ENCODE measurements at regions not wholly inside any gene's neighbourhood (a gene's known extent, or its start where the extent isn't known, plus 50 kb on each side); places are given as distances from the start of the nearest gene placed in this dataset.

DNA sequence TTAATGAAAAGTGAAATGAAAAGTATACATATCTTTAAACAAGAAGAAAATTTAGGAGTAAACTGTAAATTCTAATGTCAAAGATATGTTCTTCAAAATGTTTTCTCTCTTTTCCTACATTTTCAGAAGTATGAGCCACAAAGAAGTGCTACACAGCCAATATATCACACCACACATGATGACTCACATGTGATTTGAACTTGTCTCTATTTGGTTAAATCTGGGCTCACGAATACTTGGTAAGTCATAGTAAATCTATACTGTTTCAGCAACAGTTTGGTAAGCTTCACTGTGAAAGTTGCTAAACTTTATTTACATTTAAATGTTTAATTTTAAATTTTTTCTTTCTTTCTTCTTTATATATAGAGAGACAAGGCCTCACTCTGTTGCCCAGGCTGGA is 380.6 kb upstream of the IGFBP3 start:
- DNase-seq (peak; percentile 84), ATAC-seq (ENCODE audit: low read depth) (peak; percentile 81)
- Histone ChIP-seq H3K23ac (ENCODE audit: low read depth, low read length) (no peak overlapping the region), H3K9ac (ENCODE audit: low read depth, low read length) (no peak overlapping the region), H4K91ac (ENCODE audit: insufficient read depth, low read depth, low read length) (no peak overlapping the region), H3K14ac (replicated peaks; ENCODE audit: low read depth, low read length) (no peak overlapping the region; the same call in 1 of the 2 replicates), H3K4me2 (ENCODE audit: low read depth, low read length) (no peak overlapping the region), H3K9me3 (ENCODE audit: control insufficient read depth, insufficient read depth, low read length) (no peaks in the 10 kb centered on the region), H4K8ac (ENCODE audit: low read depth in 2 of 2, low read length in 2 of 2) (no peak overlapping the region), H3K4ac (ENCODE audit: low read depth, low read length) (no peak overlapping the region), H2AK9ac (replicated peaks; ENCODE audit: low read depth, low read length, poor library complexity) (no peak overlapping the region), H3K27ac (ENCODE audit: insufficient read depth, low read length) (no peak overlapping the region), H2BK15ac (ENCODE audit: low read depth, low read length) (no peak overlapping the region), H2BK5ac (ENCODE audit: low read depth, low read length, poor library complexity, severe bottlenecking) (peak overlapping the region; percentile 52), H4K5ac (ENCODE audit: low read depth, low read length) (no peak overlapping the region), H2AFZ (replicated peaks; ENCODE audit: low read length, poor library complexity) (no peak overlapping the region), H3K18ac (ENCODE audit: low read depth, low read length) (peak overlapping the region; percentile 35; the same call in 1 of the 2 replicates), H2BK20ac (ENCODE audit: low read depth, low read length) (no peak overlapping the region), H3K4me3 (ENCODE audit: insufficient read depth, low read depth, low read length) (no peak overlapping the region), H3K36me3 (ENCODE audit: control insufficient read depth, insufficient read depth, low read length) (no peaks in the 10 kb centered on the region), H2BK120ac (ENCODE audit: low read depth, low read length) (peak overlapping the region; percentile 55; the same call in 1 of the 2 replicates), H3K4me1 (ENCODE audit: control insufficient read depth, insufficient read depth, low read length) (peaks cover 2% of the 10 kb centered on the region; the same call in 1 of the 2 replicates), H3K56ac (ENCODE audit: extremely low read depth, insufficient read depth, low read length) (no peak overlapping the region), H3K79me1 (ENCODE audit: low read depth in 1 of 2, low read length in 2 of 2) (no peaks in the 10 kb centered on the region), H3K27me3 (ENCODE audit: control insufficient read depth, insufficient read depth, low read length) (no peaks in the 10 kb centered on the region), H2AK5ac (ENCODE audit: low read depth, low read length) (0 out of 2 replicates have a peak overlapping the region, but pooled peaks have one; percentile 23), H4K20me1 (ENCODE audit: insufficient read depth, low read length) (no peaks in the 10 kb centered on the region), H3K9me1 (ENCODE audit: insufficient read depth, low read length) (peaks cover 4% of the 10 kb centered on the region; the same call in 1 of the 2 replicates)
- WGBS, 2 experiments (ENCODE audit: extremely low coverage in 2 of 2, insufficient read length in 1 of 2): no CpG with 5 or more reads among the region's 1 CpG
- ChIA-PET POLR2A (ENCODE audit: unreplicated experiment) (no interaction called here), CTCF (interaction anchor here (0.9 kb wide), 1 partner anchor 19 kb away, joined by 3 read pairs; no protein-coding TSS in a partner anchor)
- BruUV-seq (replicated peaks): no TSS peak
- TF ChIP-seq CHD1 (IDR thresholded peaks at IDR 0.05; ENCODE audit: low read depth, low read length) (no peak), FOS (IDR thresholded peaks at IDR 0.05; ENCODE audit: low read depth, low read length) (peak; percentile 61)
- dilution Hi-C loops (cut with HindIII; ENCODE audit: low sequenced_read_pairs, unreplicated experiment): no loop called here
- in situ Hi-C loops (cut with MboI; ENCODE audit: low sequenced_read_pairs): no loop called here
- intact Hi-C loops (cut with micrococcal nuclease): no loop called here

Data from IMR-90 (cell line).